PFSK-1 (cell line): ENCODE measurements at regions not wholly inside any gene's neighbourhood (a gene's known extent, or its start where the extent isn't known, plus 50 kb on each side); places are given as distances from the start of the nearest gene placed in this dataset.

ENCODE experiments used
- FOXP2 ChIP-seq: optimal IDR thresholded peaks from 2 replicates; pipeline ENCODE3; 2011; ENCODE audit warnings: borderline replicate concordance, control low read depth, inconsistent platforms; ENCODE audit not compliant: insufficient read depth; ENCODE audit errors: extremely low read length, extremely low read depth
- POLR2AphosphoS5 ChIP-seq: IDR thresholded peaks from 2 replicates; pipeline ENCODE4 v1.6.1; 2012; ENCODE audit warnings: low read depth, mild to moderate bottlenecking, control low read depth, low read length, moderate library complexity
- REST ChIP-seq, 2 experiments: IDR thresholded peaks; 2 replicates each; pipeline versions ENCODE4 v1.6.1 to v1.8.0; 2011 to 2012; ENCODE audit warnings: low read depth in 2 of 2, low read length in 2 of 2, control low read depth in 1 of 2, inconsistent platforms in 1 of 2, mild to moderate bottlenecking in 1 of 2, moderate library complexity in 1 of 2; ENCODE audit not compliant: insufficient read depth in 1 of 2
- SIN3A ChIP-seq: IDR thresholded peaks from 2 replicates; pipeline ENCODE4 v1.6.1; 2012; ENCODE audit warnings: mild to moderate bottlenecking, low read length, moderate library complexity, borderline replicate concordance; ENCODE audit not compliant: insufficient read depth
- TAF1 ChIP-seq: IDR thresholded peaks from 2 replicates; pipeline ENCODE4 v1.6.1; 2012; ENCODE audit warnings: low read length, control low read depth, borderline replicate concordance; ENCODE audit not compliant: insufficient read depth

GRCh38 chr20:50296450-50297375, 106.1 kb downstream of the CEBPB start:
- no peak for TF ChIP-seq SIN3A
- no peak for TF ChIP-seq TAF1
- TF ChIP-seq POLR2AphosphoS5 = no peak
- TF ChIP-seq REST (IDR thresholded peaks at IDR 0.05; ENCODE audit: insufficient read depth in 1 of 2, low read depth in 2 of 2, low read length in 2 of 2) = no peak
- TF ChIP-seq FOXP2 = no peak

DNA sequence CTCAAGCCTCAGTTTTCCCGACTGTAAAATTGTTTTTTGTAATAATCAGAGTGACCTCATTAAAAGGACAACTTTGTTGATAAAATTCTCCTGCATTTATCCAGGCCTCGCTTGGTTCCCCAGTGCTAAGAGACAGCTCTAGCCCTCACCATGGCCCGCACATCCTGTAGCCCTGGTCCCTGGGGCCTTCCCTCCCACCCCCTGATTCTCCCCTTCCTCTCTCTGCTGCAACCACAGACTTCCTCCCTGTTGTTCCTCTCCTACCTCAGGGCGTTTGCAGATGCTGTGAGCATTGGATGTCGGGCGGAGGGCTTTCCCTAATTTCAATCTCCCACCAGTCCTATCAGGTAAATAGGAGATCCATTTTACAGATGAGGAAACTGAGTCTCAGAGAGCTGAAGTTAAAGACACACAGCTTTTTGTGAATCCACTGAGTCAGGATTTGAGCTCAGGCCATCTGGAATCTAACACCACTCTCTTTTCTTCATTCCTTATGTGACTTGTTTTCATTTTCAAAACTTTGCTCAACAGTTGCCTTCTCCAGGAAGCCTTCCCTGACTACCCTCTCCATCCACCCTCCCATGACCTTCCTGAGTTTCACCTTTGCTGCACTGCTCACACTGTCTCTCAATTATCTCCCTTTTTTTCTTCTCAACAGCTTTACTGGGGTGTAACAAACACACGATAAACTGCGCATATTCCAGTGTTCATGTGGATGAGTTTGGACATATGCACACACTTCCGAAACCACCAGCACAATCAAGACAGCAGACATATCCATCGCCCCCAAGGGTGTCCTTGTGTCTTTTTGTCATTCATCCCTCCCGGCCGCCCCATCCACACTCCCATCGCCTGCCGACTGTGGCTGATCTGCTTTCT, 107.1 kb downstream of the CEBPB start:
- TF ChIP-seq FOXP2 (no peak), REST (IDR thresholded peaks at IDR 0.05; ENCODE audit: insufficient read depth in 1 of 2, low read depth in 2 of 2, low read length in 2 of 2) (0 out of 4 replicates have a peak, but pooled peaks of 1 of the 2 experiments have one; percentile 24), TAF1 (no peak), SIN3A (no peak)

DNA sequence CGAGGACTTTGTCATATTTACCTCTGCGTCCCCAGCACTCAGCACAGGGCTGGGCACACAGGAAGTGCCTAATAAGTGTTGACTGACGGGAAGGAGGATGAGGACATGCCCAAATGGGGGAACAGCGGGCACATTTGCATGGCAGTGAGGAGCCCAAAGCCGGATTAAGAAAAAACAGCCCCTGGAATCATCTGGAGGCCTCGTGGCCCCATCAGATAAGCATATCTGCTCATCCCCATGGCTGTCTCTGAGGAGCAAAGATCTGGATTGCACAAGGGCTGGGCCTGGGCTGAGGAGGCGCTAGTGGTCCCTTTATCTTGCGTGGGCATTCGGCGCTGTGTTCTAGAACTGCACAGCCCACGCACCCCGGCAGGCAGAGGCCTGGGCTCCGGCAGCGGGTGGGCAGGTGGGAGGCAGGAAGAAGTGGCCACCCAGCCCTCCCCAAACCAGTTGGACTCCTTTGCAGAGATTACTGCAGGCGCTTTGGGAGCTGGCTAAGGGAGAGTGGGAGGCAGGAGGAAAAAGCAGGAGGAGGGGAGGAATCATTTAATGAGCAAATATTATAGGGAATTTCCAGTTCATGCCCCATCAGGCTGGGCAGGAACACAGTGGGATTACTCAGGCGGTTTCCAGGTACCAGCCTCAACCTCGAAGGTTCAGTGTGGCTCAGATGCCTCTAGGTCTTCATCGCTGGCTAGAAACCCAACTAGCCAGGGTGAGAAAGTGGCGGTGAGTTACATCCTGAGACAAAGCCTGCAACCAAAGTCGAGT, 108.1 kb downstream of the CEBPB start:
- no peak for TF ChIP-seq SIN3A
- no peak for TF ChIP-seq REST (IDR thresholded peaks at IDR 0.05; ENCODE audit: insufficient read depth in 1 of 2, low read depth in 2 of 2, low read length in 2 of 2)
- TF ChIP-seq POLR2AphosphoS5 = no peak
- TF ChIP-seq FOXP2 = no peak
- no peak for TF ChIP-seq TAF1

- TF ChIP-seq SIN3A (no peak), TAF1 (no peak), FOXP2 (no peak), POLR2AphosphoS5 (no peak), REST (IDR thresholded peaks at IDR 0.05; ENCODE audit: insufficient read depth in 1 of 2, low read depth in 2 of 2, low read length in 2 of 2) (no peak)
Observed at GRCh38 chr20:50299325-50299629, 108.6 kb downstream of the CEBPB start.
